ENCODE measurements at regions not wholly inside any gene's neighbourhood (a gene's known extent, or its start where the extent isn't known, plus 50 kb on each side); places are given as distances from the start of the nearest gene placed in this dataset.
"Not testable (repeated sequence)": the region's sequence is repeated elsewhere in the genome, so short reads cannot be mapped to it uniquely, and the experiment has no call there.

GRCh38 chr1:83218036-83218716, 780.8 kb downstream of the TTLL7 start:
- not testable (repeated sequence) for TF ChIP-seq POLR2A, CTCF (IDR thresholded peaks at IDR 0.05)
